ENCODE measurements at regions not wholly inside any gene's neighbourhood (a gene's known extent, or its start where the extent isn't known, plus 50 kb on each side); places are given as distances from the start of the nearest gene placed in this dataset.
"Not testable (repeated sequence)": the region's sequence is repeated elsewhere in the genome, so short reads cannot be mapped to it uniquely, and the experiment has no call there.

DNA sequence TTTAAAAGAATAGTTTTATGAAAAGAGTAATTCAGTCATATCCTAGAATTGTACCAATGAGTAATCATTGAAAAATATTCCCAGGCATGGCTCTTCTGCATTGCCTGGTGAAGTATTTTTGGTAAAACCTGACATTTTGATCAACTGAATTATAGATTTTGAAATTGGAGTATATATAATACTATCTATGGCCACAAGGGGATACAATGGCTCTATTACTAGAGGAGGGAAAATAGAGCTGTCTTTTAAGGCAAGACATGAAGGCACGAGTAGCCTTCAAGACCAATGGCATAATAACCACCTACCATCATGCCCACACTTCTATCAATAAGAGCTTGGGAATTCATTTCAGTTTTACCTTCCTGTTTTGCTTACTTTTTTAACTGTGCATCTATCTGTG, 1241.4 kb upstream of the TMEM132C start:
- DNase-seq, result no peak

DNA sequence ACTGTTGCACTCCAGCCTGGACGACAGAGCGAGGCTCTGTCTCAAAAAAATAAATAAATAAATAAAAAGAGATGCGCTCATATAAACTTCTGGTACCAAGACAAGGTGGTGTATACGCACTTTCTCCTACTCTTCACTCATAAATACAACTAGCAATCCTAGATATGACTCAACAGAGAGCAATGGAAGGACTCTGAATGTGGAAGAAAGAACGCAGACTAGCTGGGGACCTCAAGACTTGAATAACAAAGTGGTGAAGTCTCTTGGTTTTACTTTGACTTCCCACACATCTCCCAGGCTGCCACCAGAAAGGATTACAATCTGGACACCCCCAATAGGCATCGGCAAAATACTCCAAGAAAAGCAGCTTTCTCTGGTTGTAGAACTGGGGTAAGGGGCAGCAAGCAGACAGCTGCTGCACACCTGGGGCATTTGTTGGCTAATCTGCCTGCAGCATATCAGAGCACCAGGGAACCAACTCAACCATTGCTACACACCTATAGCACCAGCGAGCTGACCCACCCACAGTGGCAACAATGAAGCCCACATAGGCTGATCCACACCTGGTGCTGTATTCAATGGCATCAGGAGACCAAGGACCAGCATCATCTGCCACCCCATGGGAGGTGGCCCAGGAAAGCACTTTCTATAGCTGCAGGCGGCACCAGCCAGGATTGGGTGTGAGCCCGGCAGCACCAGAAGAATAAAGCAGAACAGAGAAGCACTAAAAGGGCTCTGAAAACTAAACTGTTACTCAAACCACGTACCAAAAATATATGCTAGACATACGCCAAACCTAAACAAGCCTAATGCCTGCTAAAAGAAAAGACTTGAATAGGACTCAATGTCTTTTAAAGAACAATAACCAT, 1231.7 kb upstream of the TMEM132C start:
- no peak for DNase-seq

DNA sequence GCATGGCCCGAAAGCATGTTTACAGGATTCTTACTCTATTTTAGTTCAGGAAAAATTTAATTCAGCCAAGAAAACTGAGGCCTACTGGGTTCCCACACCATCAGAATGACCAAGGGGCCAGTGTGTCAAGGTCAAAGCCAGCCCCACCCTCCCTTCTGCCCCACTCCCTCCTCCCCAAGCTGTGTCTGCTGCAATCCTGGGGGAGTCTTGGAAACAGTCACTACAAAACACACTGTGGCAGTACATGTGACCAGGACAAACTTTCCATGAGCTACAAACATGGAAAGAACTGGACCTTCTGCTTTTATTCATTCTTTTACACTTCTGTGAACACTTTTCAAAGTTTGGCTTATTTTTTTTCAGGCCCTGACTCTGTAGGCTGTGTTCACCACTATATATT, 1228.8 kb upstream of the TMEM132C start:
- DNase-seq, result no peak

DNA sequence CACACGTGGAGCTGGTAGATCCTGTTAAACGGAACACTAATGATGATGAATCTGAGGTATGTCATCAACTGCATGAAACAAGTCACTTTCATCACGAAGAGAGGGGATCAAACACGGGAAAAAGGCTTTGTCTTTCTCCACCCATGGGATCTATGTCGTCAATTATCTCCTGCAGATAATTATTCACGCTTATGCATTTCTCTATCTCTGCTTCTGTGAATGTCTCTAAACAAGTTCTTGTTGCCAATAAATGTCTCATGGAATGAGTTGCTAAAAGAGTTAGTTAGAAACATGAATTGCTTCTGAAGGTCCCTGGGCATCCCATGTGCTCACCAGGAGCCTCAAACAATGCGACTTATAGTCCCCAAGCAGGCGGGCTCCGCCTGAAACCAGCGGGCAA, 1228.2 kb upstream of the TMEM132C start:
- no peak for DNase-seq

DNA sequence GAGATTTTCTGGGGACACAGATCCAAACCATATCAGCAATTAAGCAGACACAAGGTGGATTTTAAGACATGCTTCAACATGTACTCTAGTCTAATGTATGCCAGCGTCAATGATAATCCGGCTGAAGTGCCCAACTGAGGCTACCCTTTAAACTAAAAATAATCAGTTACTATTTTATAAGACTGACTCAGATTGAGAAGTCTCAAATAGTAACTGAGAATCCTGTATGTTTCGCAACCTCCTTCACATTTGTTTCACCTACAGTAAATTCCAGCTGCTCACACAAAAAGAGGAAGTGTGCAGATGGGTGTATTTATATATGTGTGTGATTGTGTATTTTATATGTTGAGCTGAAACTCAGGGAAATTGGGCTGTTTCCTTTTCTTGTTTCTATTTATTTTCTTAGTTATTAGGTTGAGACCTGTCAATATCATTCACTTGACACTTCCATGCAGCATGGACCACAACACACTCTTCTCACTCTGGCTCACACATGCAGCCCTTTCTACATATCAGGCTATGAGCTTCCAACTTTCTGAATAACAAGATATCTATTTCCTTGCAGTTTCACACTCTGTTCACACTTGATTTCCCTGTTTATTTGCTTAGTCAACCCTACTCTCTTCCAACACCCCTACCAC, 1224.9 kb upstream of the TMEM132C start:
- DNase-seq, result no peak

DNA sequence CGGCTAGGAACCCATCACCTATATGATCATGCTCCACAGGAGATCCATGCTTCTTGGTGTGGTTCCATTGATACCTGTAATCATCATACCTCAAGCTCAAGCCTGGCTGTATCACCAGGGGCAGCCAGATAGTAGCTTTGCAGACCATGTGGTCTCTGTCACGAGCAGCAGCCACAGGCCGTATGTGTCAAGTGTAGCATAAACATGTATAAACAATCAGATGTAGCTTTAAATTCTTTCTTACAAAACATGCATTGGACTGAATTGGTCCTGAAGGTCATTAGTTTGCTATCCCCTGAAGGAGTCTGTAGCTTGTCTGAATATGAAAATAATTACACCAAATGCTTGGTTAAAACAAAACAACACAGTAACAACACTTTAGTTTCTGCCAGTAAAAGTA, 1223.2 kb upstream of the TMEM132C start:
- DNase-seq, result no peak

DNA sequence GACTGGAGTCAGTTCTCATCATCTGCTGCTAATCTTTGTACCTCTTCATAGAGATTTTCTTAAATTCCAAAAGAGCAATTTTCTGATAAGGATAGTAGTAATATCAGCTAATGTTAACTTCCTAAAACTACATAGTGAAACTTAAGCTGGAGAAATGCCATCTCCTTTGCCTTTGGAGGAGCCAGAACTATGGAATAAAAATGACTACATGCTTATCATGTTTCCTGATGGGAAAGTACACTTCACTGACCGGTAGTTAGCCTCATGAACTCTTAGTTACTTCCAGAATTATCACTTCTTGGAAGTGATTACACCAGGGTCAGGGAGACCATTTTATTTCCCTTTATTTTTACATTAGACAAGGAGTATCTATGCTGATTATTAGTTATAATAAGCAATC, 1222.1 kb upstream of the TMEM132C start:
- no peak for DNase-seq

DNA sequence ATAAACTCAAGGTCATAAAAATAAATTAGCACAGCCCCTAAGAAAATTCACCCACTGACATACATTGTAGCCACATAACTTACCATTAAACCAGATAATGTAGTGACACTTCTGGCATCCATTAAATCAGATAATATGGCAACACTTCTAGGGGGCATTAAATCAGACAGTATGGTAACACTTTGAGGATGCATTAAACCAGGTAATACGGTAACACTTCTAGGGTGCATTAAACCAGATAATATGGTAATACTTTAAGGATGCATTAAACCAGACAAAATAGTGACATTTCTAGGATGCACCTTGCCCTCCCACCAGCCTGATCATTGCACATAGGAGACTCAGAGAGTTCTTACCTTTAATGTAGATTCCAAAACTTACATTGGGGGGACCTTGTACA, 1220.5 kb upstream of the TMEM132C start:
- DNase-seq, result no peak

DNA sequence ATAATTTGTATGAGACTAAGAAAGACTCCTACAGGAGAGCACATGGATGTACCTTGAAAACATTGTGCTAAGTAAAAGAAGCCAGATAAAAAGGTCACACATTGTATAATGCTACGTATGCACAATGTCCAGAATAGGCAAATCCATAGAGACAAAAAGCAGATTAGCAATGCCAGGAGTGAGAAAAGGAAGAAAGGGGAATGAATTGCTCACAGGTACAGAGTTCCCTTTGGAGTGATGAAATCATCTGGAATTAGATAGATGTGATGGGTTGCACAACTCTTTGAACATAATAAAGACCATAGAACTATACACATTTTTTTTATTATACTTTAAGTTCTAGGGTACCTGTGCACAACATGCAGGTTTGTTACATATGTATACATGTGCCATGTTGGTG, 1218.9 kb upstream of the TMEM132C start:
- DNase-seq, result no peak

DNA sequence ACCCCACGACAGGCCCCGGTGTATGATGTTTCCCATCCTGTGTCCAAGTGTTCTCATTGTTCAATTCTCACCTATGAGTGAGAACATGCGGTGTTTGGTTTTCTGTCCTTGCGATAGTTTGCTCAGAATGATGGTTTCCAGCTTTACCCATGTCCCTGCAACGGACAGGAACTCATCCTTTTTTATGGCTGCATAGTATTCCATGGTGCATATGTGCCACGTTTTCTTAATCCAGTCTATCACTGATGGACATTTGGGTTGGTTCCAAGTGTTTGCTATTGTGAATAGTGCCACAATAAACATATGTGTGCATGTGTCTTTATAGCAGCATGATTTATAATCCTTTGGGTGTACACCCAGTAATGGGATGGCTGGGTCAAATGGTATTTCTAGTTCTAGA, 1218.4 kb upstream of the TMEM132C start:
- not testable (repeated sequence) for DNase-seq

DNA sequence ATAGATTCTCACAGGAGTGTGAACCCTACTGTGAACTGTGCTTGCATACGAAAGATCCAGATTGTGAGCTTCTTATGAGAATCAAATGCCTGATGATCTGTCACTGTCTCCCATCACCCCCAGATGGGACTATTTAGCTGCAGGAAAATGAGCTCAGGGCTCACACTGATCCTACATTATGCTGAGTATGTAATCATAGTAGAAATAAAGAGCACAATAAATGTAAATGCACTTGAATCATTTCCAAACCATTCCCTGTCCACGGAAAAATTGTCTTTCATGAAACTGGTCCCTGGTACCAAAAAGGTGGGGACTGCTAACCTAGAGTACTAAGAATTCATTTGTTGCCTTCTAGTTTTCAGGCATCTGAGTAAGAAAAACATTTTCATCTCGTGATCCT, 1215.8 kb upstream of the TMEM132C start:
- DNase-seq, result no peak

DNA sequence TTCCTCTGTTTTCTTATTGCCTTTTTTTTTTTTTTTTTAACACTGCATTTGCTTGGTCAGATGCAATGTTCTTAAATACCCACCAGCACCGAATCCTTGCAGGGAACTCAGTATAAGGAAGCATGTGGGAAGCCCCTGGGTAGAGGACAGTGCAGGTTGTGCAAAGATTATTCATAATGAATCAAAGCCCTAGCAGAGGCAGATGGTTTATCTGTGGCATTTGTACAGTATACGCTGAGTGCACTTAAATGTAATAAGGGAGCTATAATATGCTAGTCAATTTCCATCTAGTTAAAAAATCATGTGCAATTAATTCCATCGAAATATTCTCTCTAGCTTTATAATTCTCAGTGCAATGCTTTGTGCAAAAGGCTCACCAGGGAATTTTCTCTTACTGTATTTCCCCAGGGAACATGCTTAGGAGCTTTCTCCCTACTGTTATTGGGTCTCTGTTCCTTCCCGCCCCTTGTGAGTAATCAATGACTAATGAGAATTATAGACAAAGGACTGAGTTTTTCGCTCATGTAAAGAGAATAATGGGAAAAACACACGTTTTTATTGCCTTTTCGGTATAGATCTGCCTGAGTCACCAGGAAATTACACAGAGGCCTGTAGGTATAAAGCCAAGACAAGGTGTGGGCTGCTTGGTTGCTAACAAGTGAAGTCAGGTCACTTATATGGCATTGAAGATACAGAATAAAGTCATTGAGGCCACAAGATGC, 1214.3 kb upstream of the TMEM132C start:
- no peak for DNase-seq

DNA sequence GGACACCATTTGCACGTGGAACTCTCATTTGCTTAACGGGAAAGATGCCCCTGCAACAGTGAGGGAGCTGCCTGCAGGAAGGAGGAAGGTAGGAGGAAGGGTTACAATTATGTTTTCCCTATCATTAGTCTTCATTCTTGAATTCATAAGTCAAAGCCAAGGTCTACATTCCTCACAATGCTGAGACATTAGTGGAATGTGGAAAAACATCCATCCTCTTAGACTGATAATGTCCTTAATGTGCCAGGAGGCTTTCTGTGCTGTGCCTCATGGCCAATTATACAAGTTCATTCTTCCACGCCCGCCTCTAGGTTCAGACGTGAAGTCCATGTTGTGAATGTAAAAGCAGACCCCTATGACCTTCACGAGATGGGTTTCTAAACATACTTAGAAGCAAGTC, 1212.4 kb upstream of the TMEM132C start:
- no peak for DNase-seq

DNA sequence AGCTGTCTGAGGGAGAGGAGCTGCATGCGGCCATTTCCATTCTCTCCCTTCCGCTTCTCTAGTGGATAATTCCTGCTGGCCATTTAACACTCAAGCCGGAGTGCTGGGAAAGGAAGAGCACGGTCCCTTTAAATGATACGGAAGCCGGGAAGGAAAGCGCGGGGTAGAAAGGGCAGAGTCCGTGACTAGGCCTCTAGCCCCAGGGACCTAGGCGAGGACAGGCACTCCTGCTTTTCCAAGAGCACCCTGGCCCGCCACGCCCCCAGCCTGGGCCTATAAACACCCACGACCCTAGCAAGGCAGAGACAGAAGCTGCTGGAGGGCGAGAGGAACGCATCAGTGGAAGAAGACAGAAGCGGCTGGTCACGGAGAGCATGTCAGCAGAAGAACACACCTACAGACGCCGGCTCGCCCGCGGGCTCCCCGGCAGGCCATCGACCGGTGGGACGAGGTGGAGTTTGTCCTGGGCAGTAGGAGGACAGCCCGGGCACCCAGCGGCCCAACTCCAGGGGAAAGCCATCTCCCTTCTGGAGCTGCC, 1206.6 kb upstream of the TMEM132C start:
- DNase-seq, result no peak

DNA sequence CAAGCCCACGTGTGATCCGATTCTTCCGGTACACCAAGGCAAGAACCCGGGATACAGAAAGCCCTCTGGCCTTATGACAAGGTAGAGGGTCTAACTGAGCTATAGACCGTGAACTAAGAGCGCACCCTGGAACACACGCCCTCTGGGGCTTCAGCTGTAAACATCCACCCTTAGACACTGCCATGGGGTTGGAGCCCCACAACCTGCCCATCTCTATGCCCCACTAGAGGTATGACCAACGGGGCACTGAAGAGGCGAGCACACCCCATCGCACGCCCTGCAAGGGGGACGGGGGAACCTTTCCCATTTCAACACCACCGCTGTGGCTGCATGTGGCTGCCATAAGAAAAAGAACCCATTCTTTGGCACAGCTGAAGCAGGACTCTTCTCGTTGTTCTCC, 1206.0 kb upstream of the TMEM132C start:
- no peak for DNase-seq

DNA sequence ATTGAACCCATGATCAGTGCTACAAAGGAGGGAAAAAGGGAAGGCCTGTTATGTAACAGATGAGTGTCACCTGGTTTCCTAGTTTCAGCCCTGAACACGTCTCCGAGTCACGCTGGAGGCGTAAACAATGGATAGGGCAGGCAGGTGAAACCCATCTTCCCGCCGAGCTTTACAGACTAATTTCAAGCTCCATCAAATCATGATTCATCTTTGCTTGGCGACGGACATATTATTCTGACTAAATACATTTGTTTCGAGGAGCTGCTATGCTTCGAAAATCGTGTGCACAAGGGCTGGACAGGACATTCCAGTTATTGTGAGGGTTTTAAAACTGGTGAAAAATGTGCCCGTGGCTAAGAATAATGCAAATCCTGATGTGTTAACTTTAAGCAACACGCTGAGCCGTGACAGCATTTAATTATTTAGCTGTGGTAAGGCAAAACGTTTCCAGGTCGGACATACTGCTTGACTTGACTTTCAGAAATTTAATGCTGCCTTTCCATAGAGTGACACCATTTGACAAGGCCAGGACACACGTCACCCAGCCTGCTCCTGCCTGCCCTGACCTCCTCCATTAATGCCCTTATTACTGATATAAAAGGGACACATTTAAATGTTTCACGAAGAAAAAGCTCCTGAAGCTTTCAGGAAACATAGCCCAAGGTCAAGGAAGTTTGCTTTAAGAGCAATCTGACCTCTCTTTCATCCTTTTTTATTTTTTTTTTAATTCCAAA, 1203.5 kb upstream of the TMEM132C start:
- no peak for DNase-seq

DNA sequence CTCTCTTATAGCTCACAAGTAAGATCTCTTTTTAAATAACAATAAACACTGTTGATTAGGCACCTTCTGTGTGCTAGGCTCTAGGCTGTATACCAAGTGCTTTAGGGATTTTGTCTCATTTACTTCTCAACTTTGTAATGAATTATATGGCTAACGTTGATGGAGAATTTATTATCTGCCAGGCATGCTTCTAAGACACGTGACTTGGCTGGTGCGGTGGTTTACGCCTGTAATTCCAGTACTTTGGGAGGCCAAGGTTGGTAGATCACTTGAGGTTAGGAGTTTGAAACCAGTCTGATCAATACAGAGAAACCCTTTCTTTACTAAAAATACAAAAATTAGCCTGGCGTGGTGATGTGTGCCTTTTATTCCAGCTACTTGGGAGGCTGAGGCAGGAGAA, 1202.8 kb upstream of the TMEM132C start:
- no peak for DNase-seq

DNA sequence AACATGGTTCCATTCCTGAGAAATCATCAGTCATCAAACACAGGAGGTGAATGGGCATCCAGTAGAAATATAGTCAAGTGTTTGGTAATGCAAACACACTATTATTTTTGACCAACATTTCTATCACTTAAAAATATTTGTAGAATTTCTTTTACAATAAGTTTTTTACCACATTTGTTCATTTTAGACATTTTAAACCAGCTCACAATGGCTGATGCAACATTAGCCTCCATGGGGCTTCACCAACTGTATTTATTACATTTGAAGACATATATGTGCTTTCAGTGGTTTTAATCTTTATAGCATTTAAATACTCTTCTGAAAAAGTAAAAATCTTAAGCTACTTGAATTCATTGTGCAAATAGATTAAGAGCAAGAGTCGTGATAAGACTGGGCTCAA, 1201.4 kb upstream of the TMEM132C start:
- no peak for DNase-seq

DNA sequence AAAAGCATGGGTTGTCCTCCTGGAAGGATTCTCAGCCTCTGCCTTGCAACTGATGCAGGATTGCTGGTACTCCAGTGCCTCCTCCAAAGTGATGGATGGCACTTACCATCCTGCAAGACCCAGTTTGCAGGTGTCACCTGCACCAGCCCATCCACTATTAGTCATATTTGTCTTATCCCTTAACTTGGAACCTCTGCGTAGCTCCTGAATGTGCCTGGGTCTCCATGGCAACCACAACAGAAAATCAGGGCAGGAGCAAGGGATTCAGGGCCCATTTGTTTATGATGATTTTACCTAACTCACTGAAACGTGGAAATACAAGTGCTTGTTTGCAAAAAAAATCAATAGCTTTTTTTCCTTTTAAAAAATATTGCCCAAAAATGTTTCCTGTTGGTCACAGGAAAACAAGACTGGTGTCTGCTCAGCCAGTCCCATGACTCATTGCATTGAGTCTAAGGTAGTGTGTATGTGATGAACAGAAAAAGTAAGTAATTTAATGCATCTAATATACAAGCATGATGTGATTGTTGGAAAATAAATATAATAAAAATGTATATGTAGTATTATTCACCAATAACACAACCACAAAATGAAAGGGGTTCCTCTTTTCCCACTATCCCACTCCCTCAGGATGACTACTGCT, 1196.3 kb upstream of the TMEM132C start:
- no peak for DNase-seq

DNA sequence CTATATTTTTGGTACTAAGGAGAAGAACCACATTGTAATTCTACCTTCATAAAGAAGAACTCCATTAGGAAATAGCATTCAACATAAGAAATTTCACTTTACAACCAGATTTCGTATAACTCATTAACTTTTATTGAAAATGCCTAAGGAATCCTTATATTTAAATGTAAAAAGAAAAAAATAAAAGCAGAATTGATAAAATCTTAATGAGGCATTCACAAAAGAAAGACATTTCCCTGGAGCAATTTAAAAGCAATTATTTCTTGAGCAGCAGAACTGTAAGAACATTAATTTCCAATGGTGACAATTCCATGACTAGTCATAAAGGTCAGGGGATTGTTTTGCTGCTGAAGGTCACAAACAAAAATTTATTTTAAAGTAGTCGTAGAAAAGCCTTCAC, 1192.8 kb upstream of the TMEM132C start:
- DNase-seq, result no peak

DNA sequence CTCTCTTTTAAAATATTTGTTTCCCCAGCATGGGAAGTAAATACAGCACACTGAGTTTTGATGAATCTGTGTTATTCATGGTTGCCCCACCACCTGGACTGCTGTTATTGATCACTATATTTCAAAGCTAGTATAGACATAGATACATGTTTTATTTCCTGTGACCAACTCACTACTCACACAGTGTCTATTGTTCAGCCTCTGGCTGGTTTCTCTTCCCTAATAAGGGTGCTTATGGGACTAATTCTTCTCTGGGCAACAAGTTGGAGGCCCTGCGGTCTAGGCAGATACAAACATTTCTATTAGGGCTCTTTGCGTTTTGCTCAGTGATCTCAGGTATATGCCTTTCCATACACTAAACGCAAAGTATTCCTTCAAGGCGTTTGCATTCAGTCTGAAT, 1191.0 kb upstream of the TMEM132C start:
- no peak for DNase-seq

DNA sequence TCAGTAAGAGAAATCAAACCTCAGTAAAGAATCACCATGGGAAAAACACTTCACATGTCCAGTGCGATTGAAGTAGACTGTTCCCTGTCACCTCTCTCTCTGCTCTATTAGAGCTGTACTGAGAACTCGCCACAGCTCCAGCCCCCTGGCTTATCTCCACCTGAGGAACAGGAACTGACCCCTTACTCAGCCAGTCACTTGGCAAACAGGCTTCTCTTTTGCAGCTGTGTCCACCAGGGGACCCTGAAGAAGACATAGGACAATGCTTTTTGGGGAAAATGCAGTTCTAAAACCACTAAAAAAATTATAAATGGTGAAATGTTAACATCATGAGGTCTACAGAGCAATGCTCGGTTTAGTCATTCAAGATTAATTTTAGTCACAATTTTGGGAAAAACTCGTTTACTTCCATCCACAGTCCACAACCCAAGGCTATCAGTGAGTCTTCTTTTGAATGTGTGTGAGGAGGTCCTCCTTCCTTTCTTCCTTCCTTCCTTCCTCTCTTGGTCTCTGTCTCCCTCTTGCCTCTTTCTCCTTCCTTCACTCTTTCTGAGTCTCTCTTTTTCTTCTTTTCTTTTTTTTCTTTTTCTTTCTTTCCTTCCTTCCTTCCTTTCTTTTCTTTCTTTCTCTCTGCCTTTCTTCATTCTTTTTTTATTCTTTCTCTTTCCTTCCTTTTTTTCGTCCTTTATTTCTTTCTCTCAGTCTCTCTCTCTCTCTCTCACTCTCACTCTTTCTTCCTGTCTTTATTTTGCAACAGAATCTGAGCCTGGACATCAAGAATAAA, 1189.5 kb upstream of the TMEM132C start:
- DNase-seq, result no peak
